ENCODE measurements at regions not wholly inside any gene's neighbourhood (a gene's known extent, or its start where the extent isn't known, plus 50 kb on each side); places are given as distances from the start of the nearest gene placed in this dataset.

DNA sequence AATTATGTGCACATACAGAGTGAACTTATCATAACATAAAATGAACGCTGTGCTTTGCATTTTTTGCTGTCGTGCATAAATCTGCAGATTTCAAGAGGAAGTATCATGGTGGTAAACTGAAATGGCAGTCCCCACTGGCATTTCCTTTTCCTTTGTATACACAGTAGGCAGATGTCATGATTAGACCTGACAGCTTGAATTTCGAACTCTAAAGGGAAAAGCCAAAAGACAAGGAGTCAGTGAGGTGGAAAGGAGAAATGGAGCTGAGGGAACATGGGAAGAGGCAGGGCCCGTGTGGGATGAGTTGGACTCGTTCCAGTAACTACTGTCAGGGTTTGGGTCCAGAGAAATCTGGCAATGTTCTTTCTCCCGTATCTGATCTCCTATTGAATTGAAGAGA is 454.1 kb upstream of the SGCG start:
- Histone ChIP-seq H3K9me3 (no peaks in the 10 kb centered on the region), H3K36me3 (no peaks in the 10 kb centered on the region)
- intact Hi-C loops (cut with DNase I) = no loop called here

DNA sequence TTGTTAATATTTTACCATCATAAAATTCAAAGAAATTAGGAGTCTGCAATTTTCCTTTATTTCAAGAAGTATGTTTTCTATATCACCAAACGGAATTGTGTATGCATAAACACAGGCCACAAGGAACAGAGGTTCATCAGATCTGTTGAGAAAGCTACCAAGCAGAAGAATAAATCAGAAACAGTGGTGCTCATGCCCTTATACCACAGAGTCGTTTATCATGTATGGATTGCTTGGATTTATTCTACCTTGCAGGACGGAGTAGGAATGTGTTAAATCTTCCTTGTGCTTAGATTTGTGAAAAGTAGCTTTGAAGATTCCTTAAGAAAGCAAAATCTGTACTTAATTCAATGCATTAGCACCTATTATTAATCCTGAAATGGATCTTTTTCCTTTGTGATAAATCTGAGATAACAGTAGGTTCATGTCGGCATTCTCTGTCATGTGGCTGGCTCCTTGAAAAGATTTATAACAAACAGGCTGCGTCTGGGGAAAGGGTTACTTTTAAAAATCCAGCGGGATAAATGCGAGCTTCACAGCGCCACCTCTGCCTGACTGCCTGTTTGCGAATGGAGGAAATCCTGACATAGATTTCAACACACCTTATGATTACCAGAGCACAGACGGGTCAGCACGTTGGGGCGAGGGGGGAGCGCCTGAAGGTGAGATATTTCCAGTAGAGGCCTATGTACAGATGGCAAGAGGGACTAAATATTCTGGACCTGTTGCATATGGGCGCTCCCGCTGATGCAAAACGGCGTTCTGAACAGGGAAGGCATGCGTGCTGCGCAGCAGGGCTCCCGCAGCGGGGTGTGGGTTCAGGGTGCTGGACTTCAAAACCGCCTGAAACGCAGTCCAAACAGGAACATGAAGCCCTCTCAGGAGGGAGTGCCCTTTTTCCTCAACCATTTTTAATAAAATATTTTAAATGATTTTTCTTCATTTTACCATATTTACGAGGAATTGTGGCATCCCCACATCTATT is 445.5 kb upstream of the SGCG start:
- WGBS, 2 donors = 47 to 54% methylated on average over 24 of the region's 24 CpGs
- peaks cover 0 to 7% (median 0%) of the 10 kb centered on the region in 3 donors for H3K27me3 ChIP-seq
- H3K36me3 ChIP-seq = no peaks in the 10 kb centered on the region
- no peak overlapping the region for H3K4me3 ChIP-seq
- H3K4me1 ChIP-seq = no peaks in the 10 kb centered on the region
- no peak for TF ChIP-seq EP300 (IDR thresholded peaks at IDR 0.05)
- TF ChIP-seq, protein P1, sequence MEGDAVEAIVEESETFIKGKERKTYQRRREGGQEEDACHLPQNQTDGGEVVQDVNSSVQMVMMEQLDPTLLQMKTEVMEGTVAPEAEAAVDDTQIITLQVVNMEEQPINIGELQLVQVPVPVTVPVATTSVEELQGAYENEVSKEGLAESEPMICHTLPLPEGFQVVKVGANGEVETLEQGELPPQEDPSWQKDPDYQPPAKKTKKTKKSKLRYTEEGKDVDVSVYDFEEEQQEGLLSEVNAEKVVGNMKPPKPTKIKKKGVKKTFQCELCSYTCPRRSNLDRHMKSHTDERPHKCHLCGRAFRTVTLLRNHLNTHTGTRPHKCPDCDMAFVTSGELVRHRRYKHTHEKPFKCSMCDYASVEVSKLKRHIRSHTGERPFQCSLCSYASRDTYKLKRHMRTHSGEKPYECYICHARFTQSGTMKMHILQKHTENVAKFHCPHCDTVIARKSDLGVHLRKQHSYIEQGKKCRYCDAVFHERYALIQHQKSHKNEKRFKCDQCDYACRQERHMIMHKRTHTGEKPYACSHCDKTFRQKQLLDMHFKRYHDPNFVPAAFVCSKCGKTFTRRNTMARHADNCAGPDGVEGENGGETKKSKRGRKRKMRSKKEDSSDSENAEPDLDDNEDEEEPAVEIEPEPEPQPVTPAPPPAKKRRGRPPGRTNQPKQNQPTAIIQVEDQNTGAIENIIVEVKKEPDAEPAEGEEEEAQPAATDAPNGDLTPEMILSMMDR (IDR thresholded peaks at IDR 0.05) = no peak
- no peak for TF ChIP-seq POLR2AphosphoS5 (IDR thresholded peaks at IDR 0.05)
- no peak for TF ChIP-seq POLR2A (IDR thresholded peaks at IDR 0.05)
- no peak overlapping the region for H3K27ac ChIP-seq
- peaks cover 0 to 3% (median 0%) of the 10 kb centered on the region in 4 donors for H3K9me3 ChIP-seq
- no peak for DNase-seq
- intact Hi-C loops (cut with DNase I) = no loop called here

More for the DNA sequence above, 454.1 kb upstream of the SGCG start:
- no peak overlapping the region for H3K27ac ChIP-seq
- 55 to 76% methylated on average over 6 of the region's 6 CpGs for WGBS, 2 donors
- H3K27me3 ChIP-seq = no peaks in the 10 kb centered on the region
- H3K4me1 ChIP-seq = no peaks in the 10 kb centered on the region
- TF ChIP-seq, protein P1 (IDR thresholded peaks at IDR 0.05) = no peak
- no peak overlapping the region for H3K4me3 ChIP-seq
- no peak for DNase-seq

DNA sequence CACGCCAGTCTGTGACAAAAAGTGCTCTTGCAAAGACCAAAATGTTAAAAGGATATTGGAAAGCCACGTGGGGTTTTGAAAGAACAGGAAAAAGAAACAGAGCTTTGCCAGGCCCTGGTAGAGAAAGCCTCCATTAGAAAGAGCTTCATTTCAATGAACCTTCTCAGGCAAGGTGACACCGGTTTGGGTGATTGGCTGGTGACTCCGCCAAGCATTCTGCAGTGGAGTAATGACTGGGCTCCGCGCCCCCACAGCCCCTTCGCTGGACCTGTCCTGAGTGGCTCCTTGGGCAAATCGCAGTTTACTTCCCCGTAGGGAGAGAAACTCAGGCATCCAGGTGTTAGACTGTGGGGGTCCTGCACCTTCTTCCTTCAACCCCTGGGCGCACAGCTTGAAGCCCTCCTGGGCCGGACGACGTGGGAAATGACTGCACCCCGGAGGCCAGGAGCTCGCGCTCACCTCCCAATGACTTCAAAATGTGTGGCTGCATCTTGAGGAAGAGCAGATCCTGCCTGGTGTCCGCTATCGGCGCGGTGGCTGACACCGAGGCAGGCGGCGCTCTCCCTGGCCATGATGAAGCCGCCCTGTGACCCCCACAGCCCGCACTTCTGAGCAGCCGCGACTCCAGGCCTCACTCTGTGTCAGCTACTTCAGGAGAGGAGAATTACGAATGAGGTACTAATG is 444.6 kb upstream of the SGCG start:
- TF ChIP-seq EP300 (IDR thresholded peaks at IDR 0.05) = no peak
- TF ChIP-seq, protein P1 (IDR thresholded peaks at IDR 0.05) = no peak
- no peak for TF ChIP-seq POLR2AphosphoS5 (IDR thresholded peaks at IDR 0.05)
- no peak for TF ChIP-seq POLR2A (IDR thresholded peaks at IDR 0.05)
- intact Hi-C loops (cut with DNase I) = no loop called here

DNA sequence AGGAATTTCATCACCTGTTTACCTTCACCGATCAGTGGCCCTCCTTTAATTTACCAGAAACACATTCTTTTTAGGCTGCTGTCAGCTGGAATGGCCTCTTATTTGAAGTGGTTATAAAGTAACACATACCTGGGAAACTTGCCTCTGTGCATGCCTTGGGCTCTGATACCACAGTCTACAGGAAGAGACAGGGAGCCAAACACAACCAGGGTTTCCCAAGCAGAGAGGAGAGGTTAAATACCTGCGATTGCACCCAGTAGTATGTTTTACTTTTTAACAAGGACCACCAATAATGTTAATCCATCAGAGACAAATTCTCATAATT is 444.0 kb upstream of the SGCG start:
- no peak overlapping the region for H3K4me3 ChIP-seq
- intact Hi-C loops (cut with DNase I) = no loop called here
- 58 to 78% methylated on average over 2 of the region's 2 CpGs for WGBS, 2 donors
- no peak overlapping the region for H3K27ac ChIP-seq
- H3K36me3 ChIP-seq = no peaks in the 10 kb centered on the region
- peaks cover 0 to 4% (median 0%) of the 10 kb centered on the region in 4 donors for H3K9me3 ChIP-seq
- peaks cover 0 to 7% (median 0%) of the 10 kb centered on the region in 3 donors for H3K27me3 ChIP-seq
- no peaks in the 10 kb centered on the region for H3K4me1 ChIP-seq
- TF ChIP-seq POLR2AphosphoS5 (IDR thresholded peaks at IDR 0.05) (no peak), POLR2A (IDR thresholded peaks at IDR 0.05) (no peak), EP300 (IDR thresholded peaks at IDR 0.05) (no peak)
- TF ChIP-seq, protein P1 (IDR thresholded peaks at IDR 0.05) = no peak
- DNase-seq = no peak

More for the DNA sequence above, 444.6 kb upstream of the SGCG start:
- H3K36me3 ChIP-seq = no peaks in the 10 kb centered on the region
- H3K4me3 ChIP-seq = no peak overlapping the region
- H3K9me3 ChIP-seq = peaks cover 0 to 4% (median 0%) of the 10 kb centered on the region in 4 donors
- peaks cover 0 to 7% (median 0%) of the 10 kb centered on the region in 3 donors for H3K27me3 ChIP-seq
- no peak for DNase-seq
- no peak overlapping the region for H3K27ac ChIP-seq
- 67 to 90% methylated on average over 28 of the region's 28 CpGs for WGBS, 2 donors
- H3K4me1 ChIP-seq = no peaks in the 10 kb centered on the region
